ENCODE measurements at regions not wholly inside any gene's neighbourhood (a gene's known extent, or its start where the extent isn't known, plus 50 kb on each side); places are given as distances from the start of the nearest gene placed in this dataset.

GRCh38 chr5:163877865-163878264 is 372.4 kb downstream of the MAT2B start:
- Histone ChIP-seq H3K4me3 (replicated peaks; ENCODE audit: low read depth, low read length) (no peak overlapping the region), H3K27me3 (replicated peaks; ENCODE audit: control insufficient read depth, insufficient read depth, low read length) (no peaks in the 10 kb centered on the region), H3K36me3 (ENCODE audit: control insufficient read depth, insufficient read depth, low read length) (no peaks in the 10 kb centered on the region)
- no peak for TF ChIP-seq CTCF (IDR thresholded peaks at IDR 0.05; ENCODE audit: insufficient read depth, low read length, poor library complexity, severe bottlenecking)
- DNase-seq (ENCODE audit: extremely low read depth, insufficient read length) = no peak

- Histone ChIP-seq H3K27me3 (replicated peaks; ENCODE audit: control insufficient read depth, insufficient read depth, low read length) (no peaks in the 10 kb centered on the region), H3K36me3 (ENCODE audit: control insufficient read depth, insufficient read depth, low read length) (no peaks in the 10 kb centered on the region), H3K4me3 (replicated peaks; ENCODE audit: low read depth, low read length) (no peak overlapping the region)
- no peak for DNase-seq (ENCODE audit: extremely low read depth, insufficient read length)
- no peak for TF ChIP-seq CTCF (IDR thresholded peaks at IDR 0.05; ENCODE audit: insufficient read depth, low read length, poor library complexity, severe bottlenecking)
Observed at GRCh38 chr5:163878490-163878889, 373.1 kb downstream of the MAT2B start.

- no peak overlapping the region for H3K4me3 ChIP-seq (replicated peaks; ENCODE audit: low read depth, low read length)
- DNase-seq (ENCODE audit: extremely low read depth, insufficient read length) = no peak
- no peaks in the 10 kb centered on the region for H3K27me3 ChIP-seq (replicated peaks; ENCODE audit: control insufficient read depth, insufficient read depth, low read length)
- TF ChIP-seq CTCF (IDR thresholded peaks at IDR 0.05; ENCODE audit: insufficient read depth, low read length, poor library complexity, severe bottlenecking) = no peak
- H3K36me3 ChIP-seq (ENCODE audit: control insufficient read depth, insufficient read depth, low read length) = no peaks in the 10 kb centered on the region
Observed at GRCh38 chr5:163880302-163880701, 374.9 kb downstream of the MAT2B start.

- Histone ChIP-seq H3K27me3 (replicated peaks; ENCODE audit: control insufficient read depth, insufficient read depth, low read length) (no peaks in the 10 kb centered on the region), H3K4me3 (replicated peaks; ENCODE audit: low read depth, low read length) (no peak overlapping the region), H3K36me3 (ENCODE audit: control insufficient read depth, insufficient read depth, low read length) (no peaks in the 10 kb centered on the region)
- DNase-seq (ENCODE audit: extremely low read depth, insufficient read length) = no peak
- TF ChIP-seq CTCF (IDR thresholded peaks at IDR 0.05; ENCODE audit: insufficient read depth, low read length, poor library complexity, severe bottlenecking) = no peak
Observed at GRCh38 chr5:163885117-163885516, 379.7 kb downstream of the MAT2B start.

GRCh38 chr5:163887854-163888253 is 382.4 kb downstream of the MAT2B start:
- no peak for TF ChIP-seq CTCF (IDR thresholded peaks at IDR 0.05; ENCODE audit: insufficient read depth, low read length, poor library complexity, severe bottlenecking)
- H3K4me3 ChIP-seq (replicated peaks; ENCODE audit: low read depth, low read length) = no peak overlapping the region
- no peaks in the 10 kb centered on the region for H3K36me3 ChIP-seq (ENCODE audit: control insufficient read depth, insufficient read depth, low read length)
- no peaks in the 10 kb centered on the region for H3K27me3 ChIP-seq (replicated peaks; ENCODE audit: control insufficient read depth, insufficient read depth, low read length)
- DNase-seq (ENCODE audit: extremely low read depth, insufficient read length) = no peak

GRCh38 chr5:163888366-163888765 is 382.9 kb downstream of the MAT2B start:
- no peak for TF ChIP-seq CTCF (IDR thresholded peaks at IDR 0.05; ENCODE audit: insufficient read depth, low read length, poor library complexity, severe bottlenecking)
- no peak overlapping the region for H3K4me3 ChIP-seq (replicated peaks; ENCODE audit: low read depth, low read length)
- H3K27me3 ChIP-seq (replicated peaks; ENCODE audit: control insufficient read depth, insufficient read depth, low read length) = no peaks in the 10 kb centered on the region
- H3K36me3 ChIP-seq (ENCODE audit: control insufficient read depth, insufficient read depth, low read length) = no peaks in the 10 kb centered on the region
- DNase-seq (ENCODE audit: extremely low read depth, insufficient read length) = no peak
